Endothelial cell of umbilical vein (primary cell): ENCODE measurements at regions not wholly inside any gene's neighbourhood (a gene's known extent, or its start where the extent isn't known, plus 50 kb on each side); places are given as distances from the start of the nearest gene placed in this dataset.

Experiments
- BruUV-seq: library from RNA; stranded (reverse); fragments of 400-500 nt; replicated peaks from 2 replicates; lab custom pipeline; 2021; lab: Mats Ljungman, UMichigan
- CTCF ChIA-PET: fragments of 300-600, 350-600 bp; sonication (Branson Sonifier 250); formaldehyde crosslinking; loops from one replicate; lab custom pipeline; 2021; ENCODE audit warnings: antibody characterized with exemption, inconsistent platforms; lab: Charles Lee
- POLR2A ChIA-PET: fragments of 300-600, 350-600 bp; sonication (Branson Sonifier 250); formaldehyde crosslinking; loops from one replicate; lab custom pipeline; 2021; ENCODE audit warnings: antibody characterized with exemption, inconsistent platforms; lab: Charles Lee
- DNase-seq: peaks from one replicate; pipeline ENCODE4 v3.0.0-alpha.2; 2011; ENCODE audit warnings: low read depth, low spot score
- FAIRE-seq: peaks from 2 replicates; lab custom pipeline; 2011; peaks lifted over from hg19 to GRCh38; lab: Jason Lieb, UNC
- H2AFZ ChIP-seq: 2 replicates; pipeline ENCODE4 v1.6.0; 2012; ENCODE audit warnings: low read depth, low read length, control low read depth, inconsistent platforms
- H3K27ac ChIP-seq: 2 replicates; pipeline ENCODE4 v1.5.1; 2011; ENCODE audit warnings: low read depth, mild to moderate bottlenecking, control low read depth, low read length, moderate library complexity; ENCODE audit not compliant: insufficient read depth
- H3K27me3 ChIP-seq, 2 experiments: 2 replicates each; pipeline versions ENCODE4 v1.6.0 to v1.6.1; 2011; ENCODE audit warnings: low read length in 2 of 2, mixed read lengths in 1 of 2; ENCODE audit not compliant: control insufficient read depth in 2 of 2, insufficient read depth in 2 of 2
- H3K36me3 ChIP-seq, 2 experiments: 2 replicates in 1 of 2; 3 replicates in 1 of 2; pipeline ENCODE4 v1.5.1; 2011; ENCODE audit warnings: low read length in 2 of 2, mild to moderate bottlenecking in 1 of 2, moderate library complexity in 1 of 2; ENCODE audit not compliant: control insufficient read depth in 2 of 2, insufficient read depth in 2 of 2; ENCODE audit errors: extremely low read depth in 1 of 2
- H3K4me1 ChIP-seq: 3 replicates; pipeline ENCODE4 v1.5.1; 2011; ENCODE audit warnings: mild to moderate bottlenecking, low read length; ENCODE audit not compliant: control insufficient read depth, insufficient read depth; ENCODE audit errors: extremely low read depth
- H3K4me2 ChIP-seq: 2 replicates; pipeline ENCODE4 v1.6.1; 2011; ENCODE audit warnings: low read length, control low read depth, mixed read lengths; ENCODE audit not compliant: insufficient read depth
- H3K4me3 ChIP-seq, 3 experiments: fragments of 200-600 bp in 1 of 3; sonication (generic), shearing (Covaris generic) in 1 of 3; replicated peaks in 1 of 3; 2 replicates each; pipeline ENCODE4 v1.5.1; 2011 to 2016; ENCODE audit warnings: control low read depth in 3 of 3, low read length in 3 of 3, mild to moderate bottlenecking in 2 of 3, inconsistent platforms in 1 of 3, low read depth in 1 of 3, moderate library complexity in 1 of 3; ENCODE audit not compliant: insufficient read depth in 1 of 3
- H3K79me2 ChIP-seq: 2 replicates; pipeline ENCODE4 v1.6.0; 2012; ENCODE audit warnings: low read length, inconsistent platforms; ENCODE audit not compliant: control insufficient read depth, insufficient read depth
- H3K9ac ChIP-seq: replicated peaks from 2 replicates; pipeline ENCODE3; 2011; ENCODE audit warnings: low read length, control low read depth; ENCODE audit not compliant: insufficient read depth; ENCODE audit errors: extremely low read depth
- H3K9me1 ChIP-seq: replicated peaks from 3 replicates; pipeline ENCODE4 v1.6.0; 2011; ENCODE audit warnings: mild to moderate bottlenecking, low read length; ENCODE audit not compliant: control insufficient read depth, insufficient read depth; ENCODE audit errors: extremely low read depth
- H3K9me3 ChIP-seq: replicated peaks from 2 replicates; pipeline ENCODE4 v1.5.1; 2012; ENCODE audit warnings: low read length, inconsistent platforms; ENCODE audit not compliant: control insufficient read depth, insufficient read depth
- H4K20me1 ChIP-seq: replicated peaks from 2 replicates; pipeline ENCODE3; 2011; ENCODE audit warnings: mild to moderate bottlenecking, low read length; ENCODE audit not compliant: control insufficient read depth, insufficient read depth; ENCODE audit errors: extremely low read depth
- EZH2 ChIP-seq: IDR thresholded peaks from 2 replicates; pipeline ENCODE4 v1.6.1; 2012; ENCODE audit warnings: borderline replicate concordance, low read depth, mild to moderate bottlenecking, moderate library complexity, low read length, inconsistent platforms; ENCODE audit not compliant: severe bottlenecking
- FOS ChIP-seq: IDR thresholded peaks from 2 replicates; pipeline ENCODE4 v1.6.1; 2011; ENCODE audit warnings: mild to moderate bottlenecking, low read length, moderate library complexity, borderline replicate concordance; ENCODE audit not compliant: insufficient read depth
- GATA2 ChIP-seq: IDR thresholded peaks from 2 replicates; pipeline ENCODE4 v1.7.0; 2011; ENCODE audit warnings: low read depth, mild to moderate bottlenecking, moderate library complexity, mixed read lengths, low read length; ENCODE audit not compliant: insufficient read length, insufficient read depth
- JUN ChIP-seq: IDR thresholded peaks from 2 replicates; pipeline ENCODE4 v1.6.1; 2011; ENCODE audit warnings: borderline replicate concordance, low read depth; ENCODE audit not compliant: insufficient read length, insufficient read depth
- MYC ChIP-seq: IDR thresholded peaks from one replicate; pipeline ENCODE4 v1.6.1; 2011; ENCODE audit warnings: mild to moderate bottlenecking, low read depth, low read length
- POLR2A ChIP-seq: IDR thresholded peaks from 2 replicates; pipeline ENCODE4 v1.6.1; 2012; ENCODE audit warnings: low read depth, mild to moderate bottlenecking, control low read depth, low read length
- POLR2AphosphoS5 ChIP-seq: IDR thresholded peaks from 2 replicates; pipeline ENCODE4 v1.6.1; 2012; ENCODE audit warnings: low read depth, mild to moderate bottlenecking, control low read depth, low read length, moderate library complexity; ENCODE audit not compliant: insufficient read depth
- dilution Hi-C: fragments of 300-500 bp; cut with MboI; formaldehyde crosslinking; loops from one replicate; pipeline ENCODE4 v1.15.0; 2019; ENCODE audit warnings: low sequenced_read_pairs; ENCODE audit not compliant: extremely low pct_ligation_motif_present
- intact Hi-C: fragments of 100-400 bp; cut with micrococcal nuclease; formaldehyde crosslinking; loops from one replicate; pipeline ENCODE4 v1.10.0; 2022
- TF ChIP-seq, protein P1 (sequence below): IDR thresholded peaks from 2 replicates; pipeline ENCODE4 v1.6.1; 2011; ENCODE audit not compliant: insufficient read depth, insufficient read length
- TF ChIP-seq, protein P2 (sequence below), 2 donors: IDR thresholded peaks; 1 replicate in 1 of 2; 2 replicates in 1 of 2; pipeline ENCODE4 v1.5.1; 2011; ENCODE audit warnings: low read length in 2 of 2, mild to moderate bottlenecking in 2 of 2, moderate library complexity in 2 of 2, control low read depth in 1 of 2, inconsistent platforms in 1 of 2, low read depth in 1 of 2; ENCODE audit not compliant: insufficient read depth in 1 of 2; ENCODE audit errors: extremely low read depth in 1 of 2

DNA sequence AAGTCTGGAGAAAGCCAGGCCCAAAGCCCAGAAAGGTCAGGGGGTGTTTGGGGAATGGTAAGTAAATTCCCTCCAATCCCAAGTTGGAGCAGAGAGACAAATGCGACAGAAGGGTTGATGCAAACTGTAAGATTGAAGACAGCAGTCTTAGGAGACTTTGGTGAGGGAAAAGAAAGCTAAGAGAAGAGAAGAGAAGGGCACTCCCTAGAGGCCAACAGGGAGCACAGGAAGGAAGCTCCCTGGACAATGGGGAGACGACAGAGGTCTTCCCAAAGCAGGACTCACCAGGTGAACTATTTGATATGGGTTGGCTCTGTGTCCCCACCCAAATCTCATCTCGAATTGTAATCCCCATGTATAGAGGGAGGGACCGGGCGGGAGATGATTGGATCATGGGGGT, 151.5 kb downstream of the KIF20B start:
- Histone ChIP-seq H3K9ac (no peak overlapping the region), H3K27me3 (peaks cover 0 to 2% of the 10 kb centered on the region in 2 experiments), H3K27ac (no peak overlapping the region), H3K9me1 (no peaks in the 10 kb centered on the region), H3K9me3 (no peaks in the 10 kb centered on the region), H3K4me3 (no peak overlapping the region), H2AFZ (no peak overlapping the region), H3K4me1 (no peaks in the 10 kb centered on the region), H3K36me3 (no peaks in the 10 kb centered on the region), H4K20me1 (no peaks in the 10 kb centered on the region), H3K4me2 (no peak overlapping the region), H3K79me2 (no peaks in the 10 kb centered on the region)
- intact Hi-C loops, result no loop called here
- DNase-seq, result no peak
- dilution Hi-C loops, result no loop called here
- POLR2A ChIA-PET, result no interaction called here
- FAIRE-seq, result no peak
- TF ChIP-seq, protein P1, sequence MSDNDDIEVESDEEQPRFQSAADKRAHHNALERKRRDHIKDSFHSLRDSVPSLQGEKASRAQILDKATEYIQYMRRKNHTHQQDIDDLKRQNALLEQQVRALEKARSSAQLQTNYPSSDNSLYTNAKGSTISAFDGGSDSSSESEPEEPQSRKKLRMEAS, result no peak
- TF ChIP-seq FOS (no peak), JUN (no peak), EZH2 (no peak), MYC (no peak), POLR2AphosphoS5 (no peak), POLR2A (no peak), GATA2 (no peak)
- TF ChIP-seq, protein P2, sequence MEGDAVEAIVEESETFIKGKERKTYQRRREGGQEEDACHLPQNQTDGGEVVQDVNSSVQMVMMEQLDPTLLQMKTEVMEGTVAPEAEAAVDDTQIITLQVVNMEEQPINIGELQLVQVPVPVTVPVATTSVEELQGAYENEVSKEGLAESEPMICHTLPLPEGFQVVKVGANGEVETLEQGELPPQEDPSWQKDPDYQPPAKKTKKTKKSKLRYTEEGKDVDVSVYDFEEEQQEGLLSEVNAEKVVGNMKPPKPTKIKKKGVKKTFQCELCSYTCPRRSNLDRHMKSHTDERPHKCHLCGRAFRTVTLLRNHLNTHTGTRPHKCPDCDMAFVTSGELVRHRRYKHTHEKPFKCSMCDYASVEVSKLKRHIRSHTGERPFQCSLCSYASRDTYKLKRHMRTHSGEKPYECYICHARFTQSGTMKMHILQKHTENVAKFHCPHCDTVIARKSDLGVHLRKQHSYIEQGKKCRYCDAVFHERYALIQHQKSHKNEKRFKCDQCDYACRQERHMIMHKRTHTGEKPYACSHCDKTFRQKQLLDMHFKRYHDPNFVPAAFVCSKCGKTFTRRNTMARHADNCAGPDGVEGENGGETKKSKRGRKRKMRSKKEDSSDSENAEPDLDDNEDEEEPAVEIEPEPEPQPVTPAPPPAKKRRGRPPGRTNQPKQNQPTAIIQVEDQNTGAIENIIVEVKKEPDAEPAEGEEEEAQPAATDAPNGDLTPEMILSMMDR (IDR thresholded peaks at IDR 0.05; ENCODE audit: extremely low read depth in 1 of 2, insufficient read depth in 1 of 2, low read depth in 1 of 2, low read length in 2 of 2), result no peak
- BruUV-seq, result no TSS peak
- CTCF ChIA-PET, result interaction anchor here (0.9 kb wide), 1 partner anchor 113 kb away, joined by 3 read pairs; no protein-coding TSS in a partner anchor
